UCSD-AML1 (cell line): ENCODE measurements at regions not wholly inside any gene's neighbourhood (a gene's known extent, or its start where the extent isn't known, plus 50 kb on each side); places are given as distances from the start of the nearest gene placed in this dataset.

Source experiments
- DNase-seq: peaks from one replicate; lab custom pipeline; 2025; ENCODE audit not compliant: unreplicated experiment; lab: John Stamatoyannopoulos, UW

GRCh38 chr11:134513585-134514120, 101.6 kb upstream of the B3GAT1 start:
- no peak for DNase-seq

- no peak for DNase-seq
These were observed 100.8 kb upstream of the B3GAT1 start for GRCh38 chr11:134512571-134513538.

- no peak for DNase-seq
These were observed 100.0 kb upstream of the B3GAT1 start for GRCh38 chr11:134512061-134512460.

- no peak for DNase-seq
These were observed 99.2 kb upstream of the B3GAT1 start for GRCh38 chr11:134511255-134511654.

GRCh38 chr11:134510233-134511040, 98.4 kb upstream of the B3GAT1 start:
- no peak for DNase-seq

- no peak for DNase-seq
These were observed 97.6 kb upstream of the B3GAT1 start for GRCh38 chr11:134509381-134510232.

- DNase-seq, result no peak
These were observed 96.4 kb upstream of the B3GAT1 start for GRCh38 chr11:134508219-134508990.

GRCh38 chr11:134506046-134506445, 94.0 kb upstream of the B3GAT1 start:
- DNase-seq, result no peak

- DNase-seq, result no peak
These were observed 93.1 kb upstream of the B3GAT1 start for GRCh38 chr11:134505125-134505524.

- no peak for DNase-seq
These were observed 92.3 kb upstream of the B3GAT1 start for GRCh38 chr11:134504146-134504905.

GRCh38 chr11:134503596-134503995, 91.6 kb upstream of the B3GAT1 start:
- DNase-seq, result no peak

GRCh38 chr11:134503100-134503499, 91.1 kb upstream of the B3GAT1 start:
- no peak for DNase-seq

- no peak for DNase-seq
These were observed 90.1 kb upstream of the B3GAT1 start for GRCh38 chr11:134502153-134502550.

- no peak for DNase-seq
These were observed 89.5 kb upstream of the B3GAT1 start for GRCh38 chr11:134501406-134502152.

- no peak for DNase-seq
These were observed 88.6 kb upstream of the B3GAT1 start for GRCh38 chr11:134500621-134501020.

GRCh38 chr11:134499990-134500389, 87.9 kb upstream of the B3GAT1 start:
- DNase-seq, result no peak

- DNase-seq, result no peak
These were observed 86.5 kb upstream of the B3GAT1 start for GRCh38 chr11:134498326-134499139.

- no peak for DNase-seq
These were observed 85.5 kb upstream of the B3GAT1 start for GRCh38 chr11:134497586-134497985.
